ENCODE measurements at regions not wholly inside any gene's neighbourhood (a gene's known extent, or its start where the extent isn't known, plus 50 kb on each side); places are given as distances from the start of the nearest gene placed in this dataset.

- DNase-seq = no peak
These were observed 62.0 kb upstream of the AMZ2 start for GRCh38 chr17:68185820-68186219.

GRCh38 chr17:68190495-68190894 lies 57.3 kb upstream of the AMZ2 start:
- DNase-seq = no peak

GRCh38 chr17:68195667-68196393 lies 52.0 kb upstream of the AMZ2 start:
- DNase-seq = no peak

GRCh38 chr17:68196394-68197090 lies 51.3 kb upstream of the AMZ2 start:
- DNase-seq = no peak

DNA sequence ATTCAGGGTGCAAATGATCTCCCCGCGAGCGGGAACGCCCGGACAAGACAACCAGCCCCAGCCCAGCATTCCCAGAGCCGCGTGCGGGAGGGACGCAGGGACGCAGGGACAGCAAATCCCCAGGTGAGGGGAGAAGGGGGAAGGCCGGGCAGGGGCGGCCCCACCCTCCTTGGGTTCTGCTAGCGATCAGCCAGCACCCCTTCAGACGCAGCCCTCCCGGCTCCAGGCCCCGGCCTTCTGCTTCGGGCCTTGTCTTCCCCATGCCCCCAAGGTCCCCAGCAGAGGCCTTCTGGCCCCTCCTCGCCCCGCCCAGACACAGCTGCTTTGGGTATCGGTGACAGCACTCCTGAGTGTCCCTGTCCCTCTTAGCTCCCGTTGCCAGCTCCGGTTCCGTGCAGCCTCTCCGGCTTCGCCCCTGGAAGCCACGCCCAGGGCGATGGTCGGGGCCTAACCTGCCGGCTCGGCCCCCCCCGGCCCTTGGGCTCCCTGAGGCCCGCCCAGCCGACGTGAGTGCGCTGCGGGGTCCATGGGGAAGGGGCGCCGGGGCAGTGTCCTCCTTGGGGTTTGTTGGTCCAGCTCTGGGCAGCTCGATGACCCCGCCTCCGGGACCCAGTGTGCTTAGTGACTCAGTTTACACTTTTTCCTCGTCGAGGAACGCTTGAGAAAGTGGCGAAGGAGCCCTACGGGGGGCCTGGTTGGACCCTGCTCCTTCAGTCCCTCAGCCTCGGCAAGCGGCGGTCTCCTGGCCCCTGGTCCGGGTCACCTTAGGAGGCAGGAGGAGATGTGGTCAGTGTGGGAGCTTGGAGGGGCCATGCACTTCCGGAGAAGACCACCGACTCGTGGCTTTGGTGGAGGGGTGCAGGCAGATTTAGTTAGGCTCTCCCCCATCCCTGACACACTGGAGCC lies 50.5 kb upstream of the AMZ2 start:
- no peak for DNase-seq

GRCh38 chr17:68197997-68198930 lies 49.6 kb upstream of the AMZ2 start:
- DNase-seq = no peak
